ENCODE measurements at regions not wholly inside any gene's neighbourhood (a gene's known extent, or its start where the extent isn't known, plus 50 kb on each side); places are given as distances from the start of the nearest gene placed in this dataset.

DNA sequence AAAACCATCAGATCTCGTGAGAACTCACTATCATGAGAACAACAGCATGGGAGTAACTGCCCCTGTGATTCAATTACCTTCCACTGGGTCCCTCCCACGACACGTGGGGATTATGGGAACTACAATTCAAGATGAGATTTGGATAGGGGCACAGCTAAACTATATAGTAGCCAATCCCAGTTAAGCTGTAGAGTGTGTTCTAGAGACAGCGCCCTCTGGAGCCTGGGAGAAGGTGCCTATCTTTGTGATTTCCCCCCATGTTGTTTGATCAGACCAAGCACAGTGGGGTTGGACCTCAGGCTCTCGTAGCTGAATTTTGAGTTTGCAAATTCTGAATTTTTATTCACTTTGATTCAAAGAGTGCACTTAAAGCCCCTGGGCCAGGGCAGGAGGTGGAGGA, 108.2 kb upstream of the TWIST2 start:
- Histone ChIP-seq H3K27me3 (replicated peaks; ENCODE audit: control insufficient read depth, insufficient read depth, low read length) (no peaks in the 10 kb centered on the region), H3K4me3 (replicated peaks; ENCODE audit: low read depth, low read length) (no peak overlapping the region), H3K36me3 (ENCODE audit: control insufficient read depth, insufficient read depth, low read length) (no peaks in the 10 kb centered on the region)
- TF ChIP-seq CTCF (IDR thresholded peaks at IDR 0.05; ENCODE audit: insufficient read depth, low read length, poor library complexity, severe bottlenecking) = no peak
- no peak for DNase-seq (ENCODE audit: extremely low read depth, insufficient read length)

DNA sequence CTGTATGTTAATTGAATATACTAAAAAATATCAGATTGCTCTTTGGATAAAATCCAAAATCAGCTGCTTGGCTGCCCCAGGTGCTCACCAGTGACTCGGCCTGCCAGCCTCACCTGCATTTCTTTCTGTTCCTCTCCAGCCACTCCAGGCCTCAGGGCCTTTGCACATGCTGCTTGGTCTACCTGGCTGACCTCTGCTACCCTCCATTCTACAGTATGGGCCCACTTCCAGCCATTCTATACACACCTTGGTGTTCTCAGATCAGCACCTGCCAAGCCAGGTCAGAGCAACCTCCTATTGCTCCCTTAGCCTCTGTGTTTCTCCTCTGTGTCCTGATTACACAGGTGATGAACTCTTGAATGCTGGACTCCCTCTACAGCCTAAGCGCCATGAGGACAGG, 106.6 kb upstream of the TWIST2 start:
- DNase-seq (ENCODE audit: extremely low read depth, insufficient read length) = no peak
- TF ChIP-seq CTCF (IDR thresholded peaks at IDR 0.05; ENCODE audit: insufficient read depth, low read length, poor library complexity, severe bottlenecking) = no peak
- H3K4me3 ChIP-seq (replicated peaks; ENCODE audit: low read depth, low read length) = no peak overlapping the region
- H3K27me3 ChIP-seq (replicated peaks; ENCODE audit: control insufficient read depth, insufficient read depth, low read length) = no peaks in the 10 kb centered on the region
- no peaks in the 10 kb centered on the region for H3K36me3 ChIP-seq (ENCODE audit: control insufficient read depth, insufficient read depth, low read length)

DNA sequence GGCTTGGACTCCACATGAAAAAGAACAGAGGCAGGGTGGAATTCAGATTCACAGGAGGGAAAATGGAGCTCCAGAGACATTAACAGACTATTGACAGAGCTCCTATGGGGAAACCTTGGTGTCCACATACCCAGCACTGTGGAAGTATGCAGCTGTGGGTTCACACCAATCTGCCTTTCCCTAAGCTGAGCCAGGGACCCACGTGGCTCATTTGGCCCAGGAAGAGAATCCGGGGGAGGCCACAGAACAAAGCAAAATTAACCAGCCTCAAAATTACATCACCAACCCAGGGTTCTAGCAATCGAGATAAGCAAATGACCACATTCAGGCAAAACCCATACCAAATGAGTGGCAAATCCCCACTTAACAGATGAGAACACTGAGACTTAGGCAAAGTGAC, 105.8 kb upstream of the TWIST2 start:
- no peaks in the 10 kb centered on the region for H3K36me3 ChIP-seq (ENCODE audit: control insufficient read depth, insufficient read depth, low read length)
- no peak for DNase-seq (ENCODE audit: extremely low read depth, insufficient read length)
- no peaks in the 10 kb centered on the region for H3K27me3 ChIP-seq (replicated peaks; ENCODE audit: control insufficient read depth, insufficient read depth, low read length)
- no peak overlapping the region for H3K4me3 ChIP-seq (replicated peaks; ENCODE audit: low read depth, low read length)
- no peak for TF ChIP-seq CTCF (IDR thresholded peaks at IDR 0.05; ENCODE audit: insufficient read depth, low read length, poor library complexity, severe bottlenecking)

GRCh38 chr2:238742664-238743063, 105.2 kb upstream of the TWIST2 start:
- Histone ChIP-seq H3K36me3 (ENCODE audit: control insufficient read depth, insufficient read depth, low read length) (no peaks in the 10 kb centered on the region), H3K27me3 (replicated peaks; ENCODE audit: control insufficient read depth, insufficient read depth, low read length) (no peaks in the 10 kb centered on the region), H3K4me3 (replicated peaks; ENCODE audit: low read depth, low read length) (no peak overlapping the region)
- no peak for TF ChIP-seq CTCF (IDR thresholded peaks at IDR 0.05; ENCODE audit: insufficient read depth, low read length, poor library complexity, severe bottlenecking)
- DNase-seq (ENCODE audit: extremely low read depth, insufficient read length) = no peak

- no peak for TF ChIP-seq CTCF (IDR thresholded peaks at IDR 0.05; ENCODE audit: insufficient read depth, low read length, poor library complexity, severe bottlenecking)
- H3K4me3 ChIP-seq (replicated peaks; ENCODE audit: low read depth, low read length) = no peak overlapping the region
- no peaks in the 10 kb centered on the region for H3K36me3 ChIP-seq (ENCODE audit: control insufficient read depth, insufficient read depth, low read length)
- no peaks in the 10 kb centered on the region for H3K27me3 ChIP-seq (replicated peaks; ENCODE audit: control insufficient read depth, insufficient read depth, low read length)
- DNase-seq (ENCODE audit: extremely low read depth, insufficient read length) = no peak
These were observed 104.4 kb upstream of the TWIST2 start for GRCh38 chr2:238743243-238744065.

Measured in GM06990 (cell line).